Transverse colon (tissue), 4 donors: ENCODE measurements at regions not wholly inside any gene's neighbourhood (a gene's known extent, or its start where the extent isn't known, plus 50 kb on each side); places are given as distances from the start of the nearest gene placed in this dataset.

ENCODE experiments used
- DNase-seq: peaks from one replicate; pipeline ENCODE4 v3.0.0-alpha.2; 2019
- H3K27ac ChIP-seq, 4 donors: fragments of 200-600 bp; sonication (generic); 2 replicates each; pipeline ENCODE4 v1.5.1; 2016 to 2018; ENCODE audit warnings: inconsistent platforms in 4 of 4
- H3K27me3 ChIP-seq: fragments of 200-600 bp; sonication (generic); 2 replicates; pipeline ENCODE4 v1.5.1; 2017; ENCODE audit warnings: inconsistent platforms
- H3K36me3 ChIP-seq, 4 donors: fragments of 200-600 bp; sonication (generic); 2 replicates each; pipeline ENCODE4 v1.5.1; 2017 to 2019; ENCODE audit warnings: inconsistent platforms in 4 of 4
- H3K4me1 ChIP-seq, 4 donors: fragments of 200-600 bp; sonication (generic); 2 replicates each; pipeline ENCODE4 v1.5.1; 2017 to 2020; ENCODE audit warnings: inconsistent platforms in 4 of 4
- H3K4me3 ChIP-seq, 4 donors: fragments of 200-600 bp; sonication (generic); 1 replicate in 1 of 4; 2 replicates in 3 of 4; pipeline versions ENCODE4 v1.5.1 to v1.6.1; 2017 to 2019; ENCODE audit warnings: inconsistent platforms in 4 of 4
- H3K9me3 ChIP-seq, 2 donors: fragments of 200-600 bp; sonication (generic); 2 replicates each; pipeline ENCODE4 v1.5.1; 2017 to 2019; ENCODE audit warnings: inconsistent platforms in 2 of 2
- EP300 ChIP-seq: sonication (generic); formaldehyde crosslinking; IDR thresholded peaks from one replicate; pipeline ENCODE4 v1.6.1; 2017; ENCODE audit warnings: antibody characterized with exemption, low read depth
- POLR2A ChIP-seq: fragments of 450-650 bp; IDR thresholded peaks from one replicate; pipeline ENCODE4 v1.6.1; 2016; ENCODE audit warnings: antibody characterized with exemption, mild to moderate bottlenecking, moderate library complexity
- POLR2AphosphoS5 ChIP-seq, 3 donors: sonication (generic); formaldehyde crosslinking; IDR thresholded peaks; one replicate each; pipeline ENCODE4 v1.6.1; 2016; ENCODE audit warnings: antibody characterized with exemption in 3 of 3
- WGBS, 2 donors: methylation state at CpG; one replicate each; pipeline ENCODE4 v1.1.5; 2018; ENCODE audit warnings: low coverage in 1 of 2; 5-methylcytosine and 5-hydroxymethylcytosine counted together
- in situ Hi-C, 4 donors: fragments of 200-750 bp; cut with MboI; loops; one replicate each; pipeline versions ENCODE4 v1.15.0 to v1.15.1; 2017; ENCODE audit warnings: low sequenced_read_pairs in 3 of 4, low pct_ligation_motif_present in 1 of 4, low pct_unique_long_range_greater_than_20kb in 1 of 4
- intact Hi-C: fragments of 100-400 bp; cut with DNase I; formaldehyde crosslinking; loops from one replicate; pipeline ENCODE4 v1.15.1; 2023; ENCODE audit warnings: low total_unique reads
- TF ChIP-seq, protein P1 (sequence below), 5 experiments: fragments of 200-600 bp in 3 of 5; fragments of 450-650 bp in 2 of 5; sonication (generic) in 3 of 5; IDR thresholded peaks; 1 replicate in 2 of 5; 2 replicates in 3 of 5; pipeline ENCODE4 v1.5.1; 2016 to 2017; ENCODE audit warnings: antibody characterized with exemption in 5 of 5, inconsistent platforms in 3 of 5, mild to moderate bottlenecking in 2 of 5, moderate library complexity in 1 of 5

DNA sequence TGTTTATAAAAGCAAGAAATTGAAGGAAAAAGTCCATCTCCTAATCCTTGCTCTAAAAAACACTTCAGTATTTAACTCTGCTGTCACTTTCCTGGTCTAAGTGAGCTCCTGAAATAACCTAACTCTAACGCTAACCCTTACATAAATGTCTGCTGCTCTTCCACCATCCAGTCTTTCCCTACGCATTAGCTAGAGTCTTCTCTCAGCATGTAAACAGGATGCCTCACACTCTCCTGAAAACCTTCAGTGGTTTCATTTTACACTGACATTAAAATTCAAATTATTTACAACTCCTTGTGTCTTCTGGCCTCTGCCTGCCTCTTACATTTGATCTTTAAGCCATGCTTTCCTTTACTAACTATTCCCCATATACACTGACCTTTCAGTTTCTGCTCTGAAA, 697.6 kb upstream of the CXADR start:
- WGBS, 2 donors = 61 to 63% methylated on average over 2 of the region's 2 CpGs
- no peaks in the 10 kb centered on the region for H3K27me3 ChIP-seq
- no peak overlapping the region for H3K4me3 ChIP-seq
- DNase-seq = no peak
- no peak overlapping the region for H3K27ac ChIP-seq
- in situ Hi-C loops = no loop called here
- no peaks in the 10 kb centered on the region for H3K36me3 ChIP-seq
- H3K4me1 ChIP-seq = no peaks in the 10 kb centered on the region
- intact Hi-C loops = no loop called here
- no peaks in the 10 kb centered on the region for H3K9me3 ChIP-seq
- TF ChIP-seq POLR2AphosphoS5 (IDR thresholded peaks at IDR 0.05) (no peak), EP300 (no peak), POLR2A (no peak)
- TF ChIP-seq, protein P1, sequence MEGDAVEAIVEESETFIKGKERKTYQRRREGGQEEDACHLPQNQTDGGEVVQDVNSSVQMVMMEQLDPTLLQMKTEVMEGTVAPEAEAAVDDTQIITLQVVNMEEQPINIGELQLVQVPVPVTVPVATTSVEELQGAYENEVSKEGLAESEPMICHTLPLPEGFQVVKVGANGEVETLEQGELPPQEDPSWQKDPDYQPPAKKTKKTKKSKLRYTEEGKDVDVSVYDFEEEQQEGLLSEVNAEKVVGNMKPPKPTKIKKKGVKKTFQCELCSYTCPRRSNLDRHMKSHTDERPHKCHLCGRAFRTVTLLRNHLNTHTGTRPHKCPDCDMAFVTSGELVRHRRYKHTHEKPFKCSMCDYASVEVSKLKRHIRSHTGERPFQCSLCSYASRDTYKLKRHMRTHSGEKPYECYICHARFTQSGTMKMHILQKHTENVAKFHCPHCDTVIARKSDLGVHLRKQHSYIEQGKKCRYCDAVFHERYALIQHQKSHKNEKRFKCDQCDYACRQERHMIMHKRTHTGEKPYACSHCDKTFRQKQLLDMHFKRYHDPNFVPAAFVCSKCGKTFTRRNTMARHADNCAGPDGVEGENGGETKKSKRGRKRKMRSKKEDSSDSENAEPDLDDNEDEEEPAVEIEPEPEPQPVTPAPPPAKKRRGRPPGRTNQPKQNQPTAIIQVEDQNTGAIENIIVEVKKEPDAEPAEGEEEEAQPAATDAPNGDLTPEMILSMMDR (IDR thresholded peaks at IDR 0.05) = no peak

DNA sequence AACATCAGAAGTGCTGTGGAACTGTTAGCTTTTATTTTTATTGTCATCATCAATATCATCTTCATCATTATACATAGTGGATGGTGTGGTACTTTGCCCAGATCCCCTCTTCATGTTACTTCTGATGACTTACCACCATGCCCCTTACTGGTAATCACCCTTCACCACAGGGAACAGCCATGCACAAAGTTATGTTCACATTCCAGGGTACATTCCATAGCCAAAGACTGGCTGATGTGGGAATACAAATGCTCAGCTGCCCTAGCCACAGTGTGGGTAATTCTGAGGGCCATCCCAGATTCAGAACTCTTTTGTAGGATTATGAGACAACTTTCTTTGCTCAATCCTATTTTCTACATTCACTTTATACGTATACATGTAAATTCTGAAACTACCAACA, 691.3 kb upstream of the CXADR start:
- WGBS, 2 donors = 91 to 100% methylated on average over 1 of the region's 1 CpG
- no peaks in the 10 kb centered on the region for H3K4me1 ChIP-seq
- TF ChIP-seq, protein P1 (IDR thresholded peaks at IDR 0.05) = no peak
- TF ChIP-seq POLR2AphosphoS5 (IDR thresholded peaks at IDR 0.05) (no peak), POLR2A (no peak), EP300 (no peak)
- no peak for DNase-seq
- in situ Hi-C loops (no loop called here), intact Hi-C loops (no loop called here)
- no peaks in the 10 kb centered on the region for H3K27me3 ChIP-seq
- no peaks in the 10 kb centered on the region for H3K36me3 ChIP-seq
- no peaks in the 10 kb centered on the region for H3K9me3 ChIP-seq
- H3K4me3 ChIP-seq = no peak overlapping the region
- no peak overlapping the region for H3K27ac ChIP-seq

DNA sequence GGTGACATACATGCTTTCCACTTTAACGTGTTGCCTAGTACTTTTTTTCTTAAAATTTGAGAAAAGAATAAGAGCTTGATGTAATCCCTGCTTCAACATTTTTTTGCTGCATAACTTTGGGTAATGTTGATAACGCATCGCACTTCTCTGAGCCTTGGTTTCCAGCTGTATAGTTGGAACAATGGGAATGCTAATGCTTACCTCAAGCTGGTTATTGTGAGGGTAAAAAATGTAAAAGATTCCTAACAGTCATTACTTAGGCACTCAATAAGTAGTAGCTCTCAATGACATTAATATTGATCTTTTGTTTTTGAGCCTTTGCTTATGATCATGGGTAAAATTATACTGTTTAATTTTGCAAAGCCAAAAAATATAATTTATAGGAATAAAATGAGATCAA, 683.3 kb upstream of the CXADR start:
- WGBS, 2 donors = 75 to 82% methylated on average over 3 of the region's 3 CpGs

DNA sequence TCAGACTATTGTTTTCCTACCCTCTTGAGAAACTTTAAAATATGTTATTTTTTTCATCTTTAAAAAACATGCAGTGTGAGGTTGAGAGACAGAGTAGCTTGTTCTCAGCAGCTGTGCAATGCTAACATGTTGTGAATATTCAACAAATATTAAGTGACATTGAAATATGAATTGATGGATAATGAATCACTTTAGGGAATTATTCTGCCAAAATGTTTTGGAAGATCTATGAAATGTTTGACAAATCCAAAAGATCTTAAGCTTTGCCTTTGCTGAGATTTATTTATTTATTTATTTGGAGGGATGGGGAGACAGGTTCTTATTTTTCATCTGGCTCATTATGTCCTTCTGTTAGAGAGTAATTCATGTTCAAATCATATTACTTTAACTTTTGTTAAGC, 680.1 kb upstream of the CXADR start:
- no peaks in the 10 kb centered on the region for H3K36me3 ChIP-seq
- H3K27me3 ChIP-seq = no peaks in the 10 kb centered on the region
- TF ChIP-seq EP300 (no peak), POLR2AphosphoS5 (IDR thresholded peaks at IDR 0.05) (no peak), POLR2A (no peak)
- TF ChIP-seq, protein P1 (IDR thresholded peaks at IDR 0.05) = no peak
- in situ Hi-C loops (loop anchor here in 1 of 4 donors (25.0 kb wide), 1 partner anchor 95 kb away; no protein-coding TSS in a partner anchor), intact Hi-C loops (no loop called here)
- no peak overlapping the region for H3K27ac ChIP-seq
- no peak for DNase-seq
- no peak overlapping the region for H3K4me3 ChIP-seq
- no peaks in the 10 kb centered on the region for H3K4me1 ChIP-seq
- no peaks in the 10 kb centered on the region for H3K9me3 ChIP-seq

More for the DNA sequence above, 683.3 kb upstream of the CXADR start:
- Histone ChIP-seq H3K27ac (no peak overlapping the region), H3K4me3 (no peak overlapping the region), H3K9me3 (no peaks in the 10 kb centered on the region), H3K27me3 (no peaks in the 10 kb centered on the region), H3K36me3 (no peaks in the 10 kb centered on the region), H3K4me1 (no peaks in the 10 kb centered on the region)
- in situ Hi-C loops (loop anchor here in 1 of 4 donors (25.0 kb wide), 1 partner anchor 92 kb away; no protein-coding TSS in a partner anchor), intact Hi-C loops (no loop called here)
- TF ChIP-seq POLR2A = no peak
- no peak for DNase-seq

DNA sequence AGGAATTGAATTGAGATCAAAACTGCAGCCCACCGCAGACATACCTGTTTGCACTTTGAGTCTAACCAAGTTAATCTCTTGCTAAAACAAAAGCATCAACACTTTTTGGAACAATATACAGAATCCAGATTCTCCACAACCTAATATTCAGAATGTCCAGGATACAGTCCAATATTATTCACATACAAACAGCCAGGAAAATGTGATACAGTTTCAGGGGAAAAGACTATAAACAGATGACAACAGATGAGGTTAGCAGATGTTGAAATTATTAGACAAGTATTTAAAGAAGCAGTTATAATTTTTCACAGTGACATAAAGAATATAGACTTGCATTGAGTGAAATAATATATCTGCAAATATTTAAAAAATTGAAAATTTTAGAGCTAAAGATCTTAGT, 678.1 kb upstream of the CXADR start:
- Histone ChIP-seq H3K9me3 (no peaks in the 10 kb centered on the region), H3K36me3 (no peaks in the 10 kb centered on the region), H3K27ac (no peak overlapping the region), H3K27me3 (no peaks in the 10 kb centered on the region), H3K4me3 (no peak overlapping the region), H3K4me1 (no peaks in the 10 kb centered on the region)
- TF ChIP-seq POLR2AphosphoS5 (IDR thresholded peaks at IDR 0.05) (no peak), POLR2A (no peak), EP300 (no peak)
- TF ChIP-seq, protein P1 (IDR thresholded peaks at IDR 0.05) = no peak
- no peak for DNase-seq
- 67 to 91% methylated on average over 1 of the region's 1 CpG for WGBS, 2 donors
- in situ Hi-C loops (loop anchor here in 1 of 4 donors (25.0 kb wide), 1 partner anchor 97 kb away; no protein-coding TSS in a partner anchor), intact Hi-C loops (no loop called here)
